Right lobe of liver (tissue), 4 donors: ENCODE measurements at regions not wholly inside any gene's neighbourhood (a gene's known extent, or its start where the extent isn't known, plus 50 kb on each side); places are given as distances from the start of the nearest gene placed in this dataset.

Experiments used
- POLR2A ChIP-seq: fragments of 450-650 bp; IDR thresholded peaks from one replicate; pipeline ENCODE4 v1.6.1; 2017; ENCODE audit warnings: antibody characterized with exemption, mild to moderate bottlenecking
- TF ChIP-seq, protein P1 (sequence below), 4 donors: fragments of 200-600 bp in 3 of 4; fragments of 450-650 bp in 1 of 4; IDR thresholded peaks; one replicate each; pipeline versions ENCODE4 v1.5.1 to v1.8.0; 2016 to 2022; ENCODE audit warnings: antibody characterized with exemption in 4 of 4, mild to moderate bottlenecking in 2 of 4
- donor health status: DM: no; HTN: no; CAD: no.
- donor health status: DM: no; HTN: no; CAD: no.
- donor health status: DM: no; HTN: yes; CAD: no.

DNA sequence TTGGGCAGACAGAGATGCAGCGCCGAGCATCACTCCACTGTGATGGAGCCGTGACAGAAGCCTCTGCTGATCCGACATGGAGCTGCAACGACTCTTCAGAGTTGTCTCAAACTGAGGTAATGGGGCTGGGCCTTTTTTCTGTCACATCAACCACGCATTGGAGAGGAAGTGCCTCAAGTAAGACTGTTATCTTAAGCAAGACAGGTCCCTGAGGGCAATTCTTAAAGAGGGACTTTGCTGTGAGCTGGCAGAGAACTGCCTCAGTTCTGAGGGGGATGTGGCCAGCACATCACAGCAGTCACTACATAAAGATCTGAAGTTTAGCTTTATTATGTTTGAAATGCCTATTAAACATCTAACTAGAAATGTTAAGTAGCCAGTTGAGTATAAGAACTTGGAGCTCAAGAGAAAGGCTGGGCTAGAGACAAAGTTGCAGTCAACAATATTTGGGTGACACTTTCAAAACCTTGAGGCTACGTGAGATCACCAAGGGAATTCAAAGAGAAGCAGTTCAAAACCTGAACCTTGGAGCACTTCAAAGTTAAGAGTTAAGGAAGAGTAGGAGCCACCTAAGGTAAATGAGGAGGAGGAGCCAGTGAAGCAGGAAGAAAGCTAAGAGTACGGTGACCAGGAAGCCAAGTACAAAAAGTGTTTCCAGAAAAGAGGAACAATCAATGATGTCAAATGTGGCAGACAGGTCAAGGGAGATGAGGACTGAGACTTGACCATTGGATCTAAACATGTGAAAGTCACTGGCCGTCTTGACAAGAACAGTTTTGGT is 54.2 kb upstream of the BCL9 start:
- TF ChIP-seq POLR2A: no peak
- TF ChIP-seq, protein P1, sequence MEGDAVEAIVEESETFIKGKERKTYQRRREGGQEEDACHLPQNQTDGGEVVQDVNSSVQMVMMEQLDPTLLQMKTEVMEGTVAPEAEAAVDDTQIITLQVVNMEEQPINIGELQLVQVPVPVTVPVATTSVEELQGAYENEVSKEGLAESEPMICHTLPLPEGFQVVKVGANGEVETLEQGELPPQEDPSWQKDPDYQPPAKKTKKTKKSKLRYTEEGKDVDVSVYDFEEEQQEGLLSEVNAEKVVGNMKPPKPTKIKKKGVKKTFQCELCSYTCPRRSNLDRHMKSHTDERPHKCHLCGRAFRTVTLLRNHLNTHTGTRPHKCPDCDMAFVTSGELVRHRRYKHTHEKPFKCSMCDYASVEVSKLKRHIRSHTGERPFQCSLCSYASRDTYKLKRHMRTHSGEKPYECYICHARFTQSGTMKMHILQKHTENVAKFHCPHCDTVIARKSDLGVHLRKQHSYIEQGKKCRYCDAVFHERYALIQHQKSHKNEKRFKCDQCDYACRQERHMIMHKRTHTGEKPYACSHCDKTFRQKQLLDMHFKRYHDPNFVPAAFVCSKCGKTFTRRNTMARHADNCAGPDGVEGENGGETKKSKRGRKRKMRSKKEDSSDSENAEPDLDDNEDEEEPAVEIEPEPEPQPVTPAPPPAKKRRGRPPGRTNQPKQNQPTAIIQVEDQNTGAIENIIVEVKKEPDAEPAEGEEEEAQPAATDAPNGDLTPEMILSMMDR (IDR thresholded peaks at IDR 0.05): no peak
